ENCODE measurements at regions not wholly inside any gene's neighbourhood (a gene's known extent, or its start where the extent isn't known, plus 50 kb on each side); places are given as distances from the start of the nearest gene placed in this dataset.

GRCh38 chr21:21666689-21667088, 668.5 kb downstream of the NCAM2 start:
- no peaks in the 10 kb centered on the region for H3K9me3 Mint-ChIP-seq
- H3K4me1 Mint-ChIP-seq (ENCODE audit: low read depth): peaks cover 34% of the 10 kb centered on the region
- no peak for DNase-seq
- no peaks in the 10 kb centered on the region for H3K27me3 Mint-ChIP-seq (ENCODE audit: insufficient read depth)
- no peak overlapping the region for H3K4me3 Mint-ChIP-seq
- H3K36me3 Mint-ChIP-seq (ENCODE audit: low read depth): no peaks in the 10 kb centered on the region
- H3K27ac Mint-ChIP-seq: no peak overlapping the region
- TF ChIP-seq CTCF (IDR thresholded peaks at IDR 0.05): no peak

- no peaks in the 10 kb centered on the region for H3K36me3 Mint-ChIP-seq (ENCODE audit: low read depth)
- no peaks in the 10 kb centered on the region for H3K27me3 Mint-ChIP-seq (ENCODE audit: insufficient read depth)
- no peak overlapping the region for H3K27ac Mint-ChIP-seq
- no peak for DNase-seq
- H3K4me1 Mint-ChIP-seq (ENCODE audit: low read depth): peaks cover 19% of the 10 kb centered on the region
- no peaks in the 10 kb centered on the region for H3K9me3 Mint-ChIP-seq
- TF ChIP-seq CTCF (IDR thresholded peaks at IDR 0.05): no peak
- no peak overlapping the region for H3K4me3 Mint-ChIP-seq
Measured at GRCh38 chr21:21668198-21668597, 670.0 kb downstream of the NCAM2 start.

GRCh38 chr21:21673959-21674358, 675.8 kb downstream of the NCAM2 start:
- no peaks in the 10 kb centered on the region; the same call in 1 of the 2 replicates for H3K27me3 Mint-ChIP-seq (ENCODE audit: insufficient read depth)
- TF ChIP-seq CTCF (IDR thresholded peaks at IDR 0.05): no peak
- no peaks in the 10 kb centered on the region for H3K36me3 Mint-ChIP-seq (ENCODE audit: low read depth)
- H3K4me1 Mint-ChIP-seq (ENCODE audit: low read depth): no peaks in the 10 kb centered on the region
- H3K9me3 Mint-ChIP-seq: no peaks in the 10 kb centered on the region
- no peak overlapping the region for H3K27ac Mint-ChIP-seq
- H3K4me3 Mint-ChIP-seq: no peak overlapping the region
- DNase-seq: no peak

- no peaks in the 10 kb centered on the region for H3K36me3 Mint-ChIP-seq (ENCODE audit: low read depth)
- no peak overlapping the region for H3K27ac Mint-ChIP-seq
- H3K9me3 Mint-ChIP-seq: no peaks in the 10 kb centered on the region
- DNase-seq: no peak
- no peaks in the 10 kb centered on the region for H3K4me1 Mint-ChIP-seq (ENCODE audit: low read depth)
- no peaks in the 10 kb centered on the region; the same call in 1 of the 2 replicates for H3K27me3 Mint-ChIP-seq (ENCODE audit: insufficient read depth)
- no peak for TF ChIP-seq CTCF (IDR thresholded peaks at IDR 0.05)
- H3K4me3 Mint-ChIP-seq: no peak overlapping the region
Measured at GRCh38 chr21:21675601-21676000, 677.4 kb downstream of the NCAM2 start.

- H3K27ac Mint-ChIP-seq: peak overlapping the region; percentile 80
- H3K9me3 Mint-ChIP-seq: no peaks in the 10 kb centered on the region
- DNase-seq: peak; percentile 61
- no peak for TF ChIP-seq CTCF (IDR thresholded peaks at IDR 0.05)
- no peaks in the 10 kb centered on the region for H3K36me3 Mint-ChIP-seq (ENCODE audit: low read depth)
- no peaks in the 10 kb centered on the region for H3K27me3 Mint-ChIP-seq (ENCODE audit: insufficient read depth)
- H3K4me3 Mint-ChIP-seq: peak overlapping the region; percentile 81
- peaks cover 29% of the 10 kb centered on the region for H3K4me1 Mint-ChIP-seq (ENCODE audit: low read depth)
Measured at GRCh38 chr21:21682172-21682571, 684.0 kb downstream of the NCAM2 start.

- Mint-ChIP-seq H3K36me3 (ENCODE audit: low read depth) (no peaks in the 10 kb centered on the region), H3K27me3 (ENCODE audit: insufficient read depth) (no peaks in the 10 kb centered on the region), H3K27ac (no peak overlapping the region), H3K4me1 (ENCODE audit: low read depth) (peaks cover 25% of the 10 kb centered on the region), H3K4me3 (no peak overlapping the region), H3K9me3 (no peaks in the 10 kb centered on the region)
- TF ChIP-seq CTCF (IDR thresholded peaks at IDR 0.05): peak; percentile 81
- peak; percentile 36 for DNase-seq
Measured at GRCh38 chr21:21688889-21689288, 690.7 kb downstream of the NCAM2 start.
